DOHH2 (cell line): ENCODE measurements at regions not wholly inside any gene's neighbourhood (a gene's known extent, or its start where the extent isn't known, plus 50 kb on each side); places are given as distances from the start of the nearest gene placed in this dataset.

ENCODE experiments used
- H3F3A ChIP-seq: fragments of 200-600 bp; sonication (generic), shearing (Covaris generic); 2 replicates; pipeline ENCODE4 v1.6.0; 2016; ENCODE audit warnings: antibody characterized with exemption, mild to moderate bottlenecking; ENCODE audit not compliant: control insufficient read depth, insufficient read depth
- H3K27ac ChIP-seq: fragments of 200-600 bp; sonication (generic); 2 replicates; pipeline ENCODE4 v1.5.1; 2014; ENCODE audit warnings: low read depth, mild to moderate bottlenecking, low read length, moderate library complexity
- H3K27me3 ChIP-seq: fragments of 200-600 bp; sonication (generic); 2 replicates; pipeline ENCODE4 v1.6.1; 2014; ENCODE audit warnings: mild to moderate bottlenecking, low read length, mixed read lengths; ENCODE audit not compliant: control insufficient read depth
- H3K36me3 ChIP-seq: fragments of 200-600 bp; sonication (generic); 2 replicates; pipeline ENCODE4 v1.6.1; 2014; ENCODE audit warnings: mild to moderate bottlenecking, low read length, moderate library complexity, mixed read lengths; ENCODE audit not compliant: control insufficient read depth
- H3K4me1 ChIP-seq: fragments of 200-600 bp; sonication (generic); 2 replicates; pipeline ENCODE4 v1.6.1; 2014; ENCODE audit warnings: mild to moderate bottlenecking, low read length, mixed read lengths; ENCODE audit not compliant: control insufficient read depth
- H3K4me2 ChIP-seq: fragments of 200-600 bp; sonication (generic); 2 replicates; pipeline ENCODE4 v1.6.0; 2014; ENCODE audit warnings: mild to moderate bottlenecking, low read length, moderate library complexity
- H3K4me3 ChIP-seq: fragments of 200-600 bp; sonication (generic); 2 replicates; pipeline ENCODE4 v1.5.1; 2014; ENCODE audit warnings: mild to moderate bottlenecking, low read length, mixed read lengths
- H3K79me2 ChIP-seq: fragments of 200-600 bp; sonication (generic); 2 replicates; pipeline ENCODE4 v1.6.1; 2014; ENCODE audit warnings: mild to moderate bottlenecking, low read length, mixed read lengths; ENCODE audit not compliant: control insufficient read depth
- H3K9me2 ChIP-seq: fragments of 200-600 bp; sonication (generic); replicated peaks from 2 replicates; pipeline ENCODE4 v1.6.1; 2014; ENCODE audit warnings: mild to moderate bottlenecking, low read length, mixed read lengths; ENCODE audit not compliant: control insufficient read depth
- H3K9me3 ChIP-seq: fragments of 200-600 bp; sonication (generic); 2 replicates; pipeline ENCODE4 v1.6.1; 2014; ENCODE audit warnings: antibody characterized with exemption, low read length, mixed read lengths; ENCODE audit not compliant: control insufficient read depth, insufficient read depth
- H4K20me1 ChIP-seq: fragments of 200-600 bp; sonication (generic); 2 replicates; pipeline ENCODE4 v1.6.0; 2014; ENCODE audit warnings: low read depth, mild to moderate bottlenecking, antibody characterized with exemption, low read length, moderate library complexity; ENCODE audit not compliant: control insufficient read depth, insufficient read depth
- CTCF ChIP-seq: fragments of 200-600 bp; sonication (generic); IDR thresholded peaks from one replicate; pipeline ENCODE4 v1.5.1; 2014; ENCODE audit warnings: antibody characterized with exemption, mild to moderate bottlenecking, low read depth, low read length; ENCODE audit not compliant: poor library complexity, severe bottlenecking
- EZH2phosphoT487 ChIP-seq: fragments of 200-600 bp; sonication (generic); IDR thresholded peaks from 2 replicates; pipeline ENCODE4 v1.6.1; 2017; ENCODE audit warnings: borderline replicate concordance, mild to moderate bottlenecking, antibody characterized with exemption, low read length, moderate library complexity, mixed read lengths

GRCh38 chr6:140956571-140957369, 1176.0 kb upstream of the GJE1 start:
- Histone ChIP-seq H3K27me3 (no peaks in the 10 kb centered on the region), H3K27ac (no peak overlapping the region), H3K4me2 (no peak overlapping the region), H3K36me3 (no peaks in the 10 kb centered on the region), H3K4me3 (no peak overlapping the region), H3K79me2 (no peaks in the 10 kb centered on the region), H3K9me3 (no peaks in the 10 kb centered on the region), H3K9me2 (no peaks in the 10 kb centered on the region), H3K4me1 (no peaks in the 10 kb centered on the region), H3F3A (no peaks in the 10 kb centered on the region), H4K20me1 (no peaks in the 10 kb centered on the region)
- no peak for TF ChIP-seq CTCF
- TF ChIP-seq EZH2phosphoT487 = no peak

- Histone ChIP-seq H3K9me3 (no peaks in the 10 kb centered on the region; the same call in 1 of the 2 replicates), H3K27me3 (no peaks in the 10 kb centered on the region), H3K4me1 (no peaks in the 10 kb centered on the region), H3K4me2 (no peak overlapping the region), H3K36me3 (no peaks in the 10 kb centered on the region), H4K20me1 (no peaks in the 10 kb centered on the region), H3K79me2 (no peaks in the 10 kb centered on the region), H3K4me3 (no peak overlapping the region), H3F3A (no peaks in the 10 kb centered on the region), H3K9me2 (no peaks in the 10 kb centered on the region), H3K27ac (no peak overlapping the region)
- TF ChIP-seq CTCF (no peak), EZH2phosphoT487 (no peak)
Measured at GRCh38 chr6:140940251-140940925, 1192.3 kb upstream of the GJE1 start.

- H3F3A ChIP-seq = no peaks in the 10 kb centered on the region
- H3K9me3 ChIP-seq = no peaks in the 10 kb centered on the region
- H3K36me3 ChIP-seq = no peaks in the 10 kb centered on the region
- H3K27ac ChIP-seq = no peak overlapping the region
- H4K20me1 ChIP-seq = no peaks in the 10 kb centered on the region
- no peaks in the 10 kb centered on the region for H3K9me2 ChIP-seq
- no peaks in the 10 kb centered on the region for H3K27me3 ChIP-seq
- H3K79me2 ChIP-seq = no peaks in the 10 kb centered on the region
- H3K4me1 ChIP-seq = no peaks in the 10 kb centered on the region
- H3K4me2 ChIP-seq = no peak overlapping the region
- H3K4me3 ChIP-seq = no peak overlapping the region
- TF ChIP-seq EZH2phosphoT487 (no peak), CTCF (no peak)
Measured at GRCh38 chr6:140932909-140933308, 1199.8 kb upstream of the GJE1 start.
